Right forelimb (tissue), 1 donor: ENCODE measurements at regions not wholly inside any gene's neighbourhood (a gene's known extent, or its start where the extent isn't known, plus 50 kb on each side); places are given as distances from the start of the nearest gene placed in this dataset.
"Not testable (repeated sequence)": the region's sequence is repeated elsewhere in the genome, so short reads cannot be mapped to it uniquely, and the experiment has no call there.

Experiments
- DNase-seq: peaks from one replicate; pipeline ENCODE4 v3.0.0-alpha.2; 2018

GRCh38 chr1:229017091-229017490 lies 253.8 kb upstream of the RAB4A start:
- no peak for DNase-seq

DNA sequence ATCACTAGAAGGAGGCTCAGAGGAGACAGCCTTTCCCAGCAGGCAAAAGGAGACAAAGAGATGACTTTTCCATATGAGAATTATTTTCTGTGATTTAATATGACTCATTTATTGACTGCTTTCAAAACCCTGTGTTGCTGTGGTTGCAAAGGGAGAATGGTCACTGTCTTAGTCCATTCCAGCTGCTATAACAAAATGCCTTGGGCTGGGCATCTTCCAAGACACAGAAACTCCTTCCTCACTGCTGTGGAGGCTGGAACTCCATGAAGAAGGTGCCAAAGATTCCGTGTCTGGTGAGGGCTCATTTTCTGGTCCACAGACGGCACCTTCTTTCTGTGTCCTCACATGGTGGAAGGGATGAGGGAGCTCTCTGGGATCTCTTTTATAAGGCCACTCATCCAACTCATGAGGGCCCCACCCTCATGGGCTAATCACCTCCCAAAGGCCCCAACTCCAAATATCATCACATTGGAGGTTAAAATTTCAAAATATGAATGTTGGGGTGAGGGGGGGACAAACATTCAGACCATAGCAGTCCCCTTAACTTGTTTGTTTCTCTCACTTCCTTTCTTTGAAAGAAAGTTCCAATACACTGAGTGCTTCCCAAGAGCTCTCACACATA lies 252.1 kb upstream of the RAB4A start:
- DNase-seq = no peak

GRCh38 chr1:229019663-229020271 lies 251.1 kb upstream of the RAB4A start:
- DNase-seq = no peak

DNA sequence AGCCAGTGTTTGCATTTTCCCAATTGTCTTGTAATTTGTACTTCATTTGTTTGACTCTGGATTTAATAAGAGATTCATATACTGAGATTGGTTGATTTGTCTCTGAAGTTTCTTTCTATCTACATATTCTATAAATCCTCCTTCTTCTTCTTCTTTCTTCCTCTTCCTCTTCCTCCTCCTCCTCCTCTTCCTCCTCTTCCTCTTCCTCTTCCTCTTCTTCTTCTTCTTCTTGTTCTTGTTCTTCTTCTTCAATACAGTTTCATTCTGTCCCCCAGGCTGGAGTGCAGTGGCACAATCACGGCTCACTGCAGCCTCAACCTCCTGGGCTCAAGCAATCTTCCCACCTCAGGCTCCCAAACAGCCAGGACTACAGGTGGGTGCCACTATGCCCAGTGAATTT lies 249.9 kb upstream of the RAB4A start:
- DNase-seq = not testable (repeated sequence)

DNA sequence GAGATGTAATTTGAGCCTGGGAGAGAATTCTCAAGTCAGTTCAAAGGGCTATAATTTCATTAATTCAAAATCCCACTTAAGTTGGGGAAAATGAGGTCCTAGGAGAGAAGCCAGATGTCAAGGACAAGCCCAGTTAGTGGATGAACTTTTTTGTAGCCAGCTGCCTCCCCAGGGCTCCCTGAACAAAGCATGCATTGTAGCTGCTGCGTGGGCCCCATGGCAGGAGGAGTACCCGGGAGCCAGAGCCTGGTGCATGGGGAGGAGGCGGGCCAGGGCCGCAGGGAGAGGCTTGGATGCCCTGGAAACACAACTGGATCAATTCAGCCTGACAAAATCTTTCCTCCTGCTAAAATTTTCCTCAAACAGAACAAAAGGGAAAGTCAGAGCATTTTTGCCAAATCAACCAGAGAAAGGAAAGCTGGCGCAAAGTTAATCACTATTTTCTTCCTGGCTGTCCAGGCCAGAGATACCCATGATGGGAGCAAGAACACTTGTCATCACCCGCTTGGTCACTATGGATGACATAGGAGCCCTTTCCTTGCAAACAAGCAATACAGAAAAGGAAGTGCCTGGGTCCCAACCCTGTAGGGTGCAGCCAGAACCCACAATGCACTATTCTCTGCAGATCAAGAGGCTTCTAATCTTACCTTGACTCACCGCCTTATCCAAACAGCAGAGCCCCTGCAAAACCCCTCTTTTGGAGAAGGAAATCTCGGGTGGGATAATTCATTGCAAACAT lies 248.1 kb upstream of the RAB4A start:
- DNase-seq = no peak

GRCh38 chr1:229023651-229024300 lies 247.1 kb upstream of the RAB4A start:
- no peak for DNase-seq

- DNase-seq = no peak
These were observed 246.3 kb upstream of the RAB4A start for GRCh38 chr1:229024528-229025130.

GRCh38 chr1:229025576-229025975 lies 245.3 kb upstream of the RAB4A start:
- DNase-seq = no peak

GRCh38 chr1:229027158-229027557 lies 243.8 kb upstream of the RAB4A start:
- no peak for DNase-seq

DNA sequence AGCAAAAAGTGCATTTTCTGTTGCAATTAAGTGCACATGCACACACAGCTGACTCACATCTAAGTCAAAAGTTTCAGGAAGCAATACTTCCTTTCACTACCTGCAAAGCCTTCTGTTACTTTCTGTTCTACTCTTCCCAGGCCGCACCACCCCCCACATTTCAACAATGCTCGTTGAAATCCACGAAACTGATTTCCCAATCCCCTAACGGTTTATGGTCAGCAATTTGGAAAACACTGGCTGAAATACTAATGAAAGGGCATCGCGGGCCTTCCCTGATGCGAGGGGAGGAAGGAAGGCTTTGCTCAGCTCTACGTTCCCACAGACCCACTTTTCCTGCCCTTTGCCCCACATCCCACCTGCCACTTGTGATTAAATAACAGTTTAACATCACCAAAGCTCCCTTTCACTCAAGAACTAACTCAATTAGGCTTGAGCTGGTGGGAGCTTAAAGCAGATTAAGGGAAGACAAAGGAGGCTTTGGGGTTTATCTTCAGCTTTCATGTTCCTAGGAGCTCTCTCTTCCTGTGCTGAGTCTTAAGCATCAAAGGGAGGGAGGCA lies 243.2 kb upstream of the RAB4A start:
- DNase-seq = no peak

- no peak for DNase-seq
These were observed 242.4 kb upstream of the RAB4A start for GRCh38 chr1:229028544-229028943.

GRCh38 chr1:229028987-229029878 lies 241.7 kb upstream of the RAB4A start:
- no peak for DNase-seq

DNA sequence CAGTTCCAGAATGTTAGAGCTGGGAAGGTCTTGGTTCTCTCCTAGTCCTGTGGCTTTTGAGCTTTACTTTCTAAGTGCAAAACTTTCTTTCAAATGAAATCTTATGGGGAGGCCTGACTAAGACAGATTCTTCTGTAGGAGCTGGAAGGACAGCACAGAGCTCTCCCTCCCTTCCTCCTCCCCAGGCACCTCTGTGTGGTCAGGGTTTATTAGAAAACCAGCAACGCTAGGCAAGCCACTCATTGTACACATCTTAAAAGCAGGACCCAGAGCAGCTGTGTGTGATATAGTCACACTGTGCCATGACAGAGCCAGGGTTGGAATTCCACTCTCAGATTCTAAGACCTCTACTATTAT lies 241.1 kb upstream of the RAB4A start:
- no peak for DNase-seq

DNA sequence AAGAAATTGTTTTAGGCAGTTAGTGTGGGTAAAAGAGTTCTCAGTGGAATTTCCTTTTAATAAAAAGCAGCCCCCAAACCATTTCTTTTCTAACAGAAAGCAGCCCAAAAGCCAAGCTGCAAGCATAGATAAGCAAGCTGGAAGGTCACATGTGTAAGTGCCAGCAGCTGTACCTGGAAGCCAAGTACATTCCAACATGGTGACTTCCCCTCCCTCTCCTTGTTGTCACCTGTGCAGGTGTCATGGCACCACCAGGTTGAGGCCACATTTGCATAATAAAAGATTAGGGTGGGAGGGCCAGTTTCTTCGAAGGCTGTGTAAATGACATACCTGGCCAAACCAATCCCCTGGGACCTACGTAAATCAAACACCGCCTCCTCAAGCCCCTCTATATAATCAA lies 240.3 kb upstream of the RAB4A start:
- DNase-seq = no peak

- DNase-seq = no peak
These were observed 239.8 kb upstream of the RAB4A start for GRCh38 chr1:229031061-229031460.

- no peak for DNase-seq
These were observed 239.2 kb upstream of the RAB4A start for GRCh38 chr1:229031481-229032341.

- DNase-seq = no peak
These were observed 238.5 kb upstream of the RAB4A start for GRCh38 chr1:229032375-229032774.

DNA sequence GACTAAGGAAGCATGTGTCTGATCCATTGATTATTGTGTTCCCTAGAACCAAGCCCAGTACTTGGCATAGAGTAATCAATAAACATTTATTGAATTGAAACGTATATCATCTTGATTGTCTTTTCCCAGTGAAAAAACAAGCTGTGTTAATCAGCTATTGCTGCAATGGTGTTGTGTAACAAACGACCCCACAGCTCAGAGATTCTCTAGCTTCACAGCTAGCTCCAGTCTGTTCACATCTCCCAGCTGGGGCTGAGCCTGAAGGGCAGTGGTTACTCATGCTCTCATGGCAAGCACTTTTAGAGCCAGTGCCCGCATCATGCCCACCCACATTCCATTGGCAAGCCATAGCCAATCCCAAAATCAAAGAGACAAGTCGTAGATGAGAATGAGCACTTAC lies 237.4 kb upstream of the RAB4A start:
- no peak for DNase-seq

DNA sequence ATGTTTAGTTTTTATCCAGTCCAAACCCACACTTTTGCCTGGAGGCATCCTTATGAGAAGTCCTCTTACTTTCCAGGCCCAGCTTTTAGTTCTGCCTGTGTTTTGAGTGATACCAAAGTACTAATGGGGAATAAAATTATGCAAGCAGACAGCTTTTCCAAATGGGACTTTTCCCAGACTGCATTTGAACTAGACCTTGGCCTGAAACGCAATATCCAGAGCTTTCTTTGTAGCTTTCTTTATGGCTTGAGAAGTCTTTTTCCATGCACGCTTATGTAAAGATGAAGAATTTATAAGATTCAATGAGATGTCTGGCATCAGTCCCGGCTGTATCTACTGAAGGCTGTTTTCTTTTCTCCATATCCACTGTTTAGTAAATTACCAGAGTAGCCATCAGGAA lies 236.6 kb upstream of the RAB4A start:
- DNase-seq = no peak

- DNase-seq = no peak
These were observed 235.7 kb upstream of the RAB4A start for GRCh38 chr1:229035054-229035747.

GRCh38 chr1:229035748-229036082 lies 235.2 kb upstream of the RAB4A start:
- no peak for DNase-seq
